GM23338 (cell line): ENCODE measurements at regions not wholly inside any gene's neighbourhood (a gene's known extent, or its start where the extent isn't known, plus 50 kb on each side); places are given as distances from the start of the nearest gene placed in this dataset.

ENCODE experiments used
- ATAC-seq: fragments of 200-7000 bp; cut with Tn5 transposase; 3 replicates; pipeline ENCODE4 v1.9.1; 2020
- DNase-seq: peaks from one replicate; pipeline ENCODE4 v3.0.0-alpha.2; 2015; ENCODE audit warnings: low spot score
- H2AFZ ChIP-seq: fragments of 200-600 bp; sonication (generic); 2 replicates; pipeline ENCODE4 v1.8.0; 2016; ENCODE audit warnings: antibody characterized with exemption, mild to moderate bottlenecking, moderate library complexity
- H3F3A ChIP-seq: fragments of 200-600 bp; sonication (generic); replicated peaks from 2 replicates; pipeline ENCODE4 v1.8.0; 2017; ENCODE audit warnings: antibody characterized with exemption, mixed run types, low read depth
- H3K27ac ChIP-seq: fragments of 200-600 bp; sonication (generic); 2 replicates; pipeline ENCODE4 v1.6.1; 2016; ENCODE audit warnings: low read depth
- H3K27me3 ChIP-seq: fragments of 200-600 bp; sonication (generic); 2 replicates; pipeline ENCODE4 v1.8.0; 2016; ENCODE audit warnings: mild to moderate bottlenecking, mixed run types, moderate library complexity; ENCODE audit not compliant: insufficient read depth
- H3K36me3 ChIP-seq: fragments of 200-600 bp; sonication (generic); 2 replicates; pipeline ENCODE4 v1.8.0; 2016; ENCODE audit warnings: mild to moderate bottlenecking; ENCODE audit not compliant: insufficient read depth
- H3K4me1 ChIP-seq: fragments of 200-600 bp; sonication (generic); 2 replicates; pipeline ENCODE4 v1.8.0; 2016; ENCODE audit warnings: mild to moderate bottlenecking, moderate library complexity; ENCODE audit not compliant: insufficient read depth
- H3K4me2 ChIP-seq: fragments of 200-600 bp; sonication (generic); 2 replicates; pipeline ENCODE4 v1.7.1; 2017; ENCODE audit warnings: mixed run types
- H3K4me3 ChIP-seq: fragments of 200-600 bp; sonication (generic); 2 replicates; pipeline ENCODE4 v1.6.1; 2016; ENCODE audit warnings: mixed run types
- H3K79me2 ChIP-seq: fragments of 200-600 bp; sonication (generic); replicated peaks from 2 replicates; pipeline ENCODE4 v1.8.0; 2017; ENCODE audit warnings: mild to moderate bottlenecking; ENCODE audit not compliant: insufficient read depth
- H3K9me2 ChIP-seq: fragments of 200-600 bp; sonication (generic); 2 replicates; pipeline ENCODE4 v1.8.0; 2017; ENCODE audit not compliant: insufficient read depth
- H4K20me1 ChIP-seq: fragments of 200-600 bp; sonication (generic); replicated peaks from 2 replicates; pipeline ENCODE4 v1.8.0; 2017; ENCODE audit warnings: mild to moderate bottlenecking; ENCODE audit not compliant: insufficient read depth
- H3K27ac Mint-ChIP-seq: 2 replicates; pipeline ENCODE4 v1.8.0; 2020; ENCODE audit warnings: inconsistent platforms, mild to moderate bottlenecking, moderate library complexity, mixed read lengths
- H3K27me3 Mint-ChIP-seq: 3 replicates; pipeline ENCODE4 v1.8.0; 2022; ENCODE audit warnings: low read depth, mild to moderate bottlenecking, moderate library complexity, mixed read lengths, inconsistent platforms; ENCODE audit not compliant: insufficient read depth, poor library complexity
- H3K36me3 Mint-ChIP-seq: 3 replicates; pipeline ENCODE4 v1.8.0; 2021; ENCODE audit warnings: low read depth, mild to moderate bottlenecking, inconsistent platforms, moderate library complexity, mixed read lengths
- H3K4me1 Mint-ChIP-seq: 3 replicates; pipeline ENCODE4 v1.8.0; 2020; ENCODE audit warnings: mild to moderate bottlenecking, inconsistent platforms, mixed read lengths
- H3K4me3 Mint-ChIP-seq: 3 replicates; pipeline ENCODE4 v1.8.0; 2021; ENCODE audit warnings: moderate library complexity, mild to moderate bottlenecking, inconsistent platforms, mixed read lengths
- H3K9me3 Mint-ChIP-seq: 3 replicates; pipeline ENCODE4 v1.8.0; 2020; ENCODE audit warnings: moderate library complexity, mild to moderate bottlenecking, inconsistent platforms, mixed read lengths
- CREB1 ChIP-seq: fragments of 250-450 bp; sonication (Bioruptor Pico); IDR thresholded peaks from 2 replicates; pipeline ENCODE4 v1.5.0; 2020; ENCODE audit warnings: low read depth, mild to moderate bottlenecking, moderate library complexity
- CTCF ChIP-seq, 2 experiments: fragments of 200-600 bp in 1 of 2; sonication (generic) in 1 of 2; conservative IDR thresholded peaks; 2 replicates each; pipeline versions ENCODE4 v1.5.1 to v1.6.1; 2016 to 2017; ENCODE audit warnings: antibody characterized with exemption in 2 of 2, low read depth in 2 of 2, mild to moderate bottlenecking in 2 of 2, moderate library complexity in 1 of 2
- ETS1 ChIP-seq: IDR thresholded peaks from 2 replicates; pipeline ENCODE4 v1.6.1; 2016; ENCODE audit warnings: antibody characterized with exemption
- EZH2 ChIP-seq: fragments of 200-600 bp; sonication (generic); IDR thresholded peaks from one replicate; pipeline ENCODE4 v1.8.0; 2017; ENCODE audit warnings: antibody characterized with exemption, mild to moderate bottlenecking, low read depth; ENCODE audit not compliant: unreplicated experiment
- EZH2phosphoT487 ChIP-seq: fragments of 200-600 bp; sonication (generic); IDR thresholded peaks from one replicate; pipeline ENCODE4 v1.8.1; 2018; ENCODE audit warnings: antibody characterized with exemption; ENCODE audit not compliant: unreplicated experiment
- JUNB ChIP-seq: IDR thresholded peaks from one replicate; pipeline ENCODE4 v1.6.1; 2016; ENCODE audit warnings: antibody characterized with exemption; ENCODE audit not compliant: unreplicated experiment
- NANOG ChIP-seq: IDR thresholded peaks from 2 replicates; pipeline ENCODE4 v1.6.1; 2016; ENCODE audit warnings: antibody characterized with exemption, borderline replicate concordance
- POLR2AphosphoS5 ChIP-seq: IDR thresholded peaks from 2 replicates; pipeline ENCODE4 v1.6.1; 2016; ENCODE audit warnings: antibody characterized with exemption, low read depth
- STAT1 ChIP-seq: IDR thresholded peaks from one replicate; pipeline ENCODE4 v1.6.1; 2016; ENCODE audit warnings: antibody characterized with exemption; ENCODE audit not compliant: unreplicated experiment
- ZNF114 ChIP-seq: fragments of 250-450 bp; sonication (Bioruptor Pico); IDR thresholded peaks from 2 replicates; pipeline ENCODE4 v1.5.0; 2020; ENCODE audit warnings: mild to moderate bottlenecking, moderate library complexity
- ZNF331 ChIP-seq: fragments of 250-450 bp; sonication (Bioruptor Pico); IDR thresholded peaks from 2 replicates; pipeline ENCODE4 v1.5.0; 2020; ENCODE audit warnings: low read depth, mild to moderate bottlenecking, moderate library complexity
- TF ChIP-seq, protein P1 (sequence below): fragments of 250-450 bp; sonication (Bioruptor Pico); IDR thresholded peaks from 2 replicates; pipeline ENCODE4 v1.5.0; 2020; ENCODE audit warnings: mild to moderate bottlenecking, moderate library complexity
- TF ChIP-seq, protein P2 (sequence below): IDR thresholded peaks from one replicate; pipeline ENCODE4 v1.6.1; 2018; ENCODE audit warnings: antibody characterized with exemption; ENCODE audit not compliant: unreplicated experiment

GRCh38 chr4:24010573-24010972 is 120.7 kb upstream of the PPARGC1A start:
- no peak overlapping the region for H3K27ac Mint-ChIP-seq
- no peaks in the 10 kb centered on the region for H3K9me2 ChIP-seq
- TF ChIP-seq ETS1: no peak
- TF ChIP-seq POLR2AphosphoS5: no peak
- no peak for TF ChIP-seq JUNB
- TF ChIP-seq NANOG: no peak
- TF ChIP-seq, protein P1, sequence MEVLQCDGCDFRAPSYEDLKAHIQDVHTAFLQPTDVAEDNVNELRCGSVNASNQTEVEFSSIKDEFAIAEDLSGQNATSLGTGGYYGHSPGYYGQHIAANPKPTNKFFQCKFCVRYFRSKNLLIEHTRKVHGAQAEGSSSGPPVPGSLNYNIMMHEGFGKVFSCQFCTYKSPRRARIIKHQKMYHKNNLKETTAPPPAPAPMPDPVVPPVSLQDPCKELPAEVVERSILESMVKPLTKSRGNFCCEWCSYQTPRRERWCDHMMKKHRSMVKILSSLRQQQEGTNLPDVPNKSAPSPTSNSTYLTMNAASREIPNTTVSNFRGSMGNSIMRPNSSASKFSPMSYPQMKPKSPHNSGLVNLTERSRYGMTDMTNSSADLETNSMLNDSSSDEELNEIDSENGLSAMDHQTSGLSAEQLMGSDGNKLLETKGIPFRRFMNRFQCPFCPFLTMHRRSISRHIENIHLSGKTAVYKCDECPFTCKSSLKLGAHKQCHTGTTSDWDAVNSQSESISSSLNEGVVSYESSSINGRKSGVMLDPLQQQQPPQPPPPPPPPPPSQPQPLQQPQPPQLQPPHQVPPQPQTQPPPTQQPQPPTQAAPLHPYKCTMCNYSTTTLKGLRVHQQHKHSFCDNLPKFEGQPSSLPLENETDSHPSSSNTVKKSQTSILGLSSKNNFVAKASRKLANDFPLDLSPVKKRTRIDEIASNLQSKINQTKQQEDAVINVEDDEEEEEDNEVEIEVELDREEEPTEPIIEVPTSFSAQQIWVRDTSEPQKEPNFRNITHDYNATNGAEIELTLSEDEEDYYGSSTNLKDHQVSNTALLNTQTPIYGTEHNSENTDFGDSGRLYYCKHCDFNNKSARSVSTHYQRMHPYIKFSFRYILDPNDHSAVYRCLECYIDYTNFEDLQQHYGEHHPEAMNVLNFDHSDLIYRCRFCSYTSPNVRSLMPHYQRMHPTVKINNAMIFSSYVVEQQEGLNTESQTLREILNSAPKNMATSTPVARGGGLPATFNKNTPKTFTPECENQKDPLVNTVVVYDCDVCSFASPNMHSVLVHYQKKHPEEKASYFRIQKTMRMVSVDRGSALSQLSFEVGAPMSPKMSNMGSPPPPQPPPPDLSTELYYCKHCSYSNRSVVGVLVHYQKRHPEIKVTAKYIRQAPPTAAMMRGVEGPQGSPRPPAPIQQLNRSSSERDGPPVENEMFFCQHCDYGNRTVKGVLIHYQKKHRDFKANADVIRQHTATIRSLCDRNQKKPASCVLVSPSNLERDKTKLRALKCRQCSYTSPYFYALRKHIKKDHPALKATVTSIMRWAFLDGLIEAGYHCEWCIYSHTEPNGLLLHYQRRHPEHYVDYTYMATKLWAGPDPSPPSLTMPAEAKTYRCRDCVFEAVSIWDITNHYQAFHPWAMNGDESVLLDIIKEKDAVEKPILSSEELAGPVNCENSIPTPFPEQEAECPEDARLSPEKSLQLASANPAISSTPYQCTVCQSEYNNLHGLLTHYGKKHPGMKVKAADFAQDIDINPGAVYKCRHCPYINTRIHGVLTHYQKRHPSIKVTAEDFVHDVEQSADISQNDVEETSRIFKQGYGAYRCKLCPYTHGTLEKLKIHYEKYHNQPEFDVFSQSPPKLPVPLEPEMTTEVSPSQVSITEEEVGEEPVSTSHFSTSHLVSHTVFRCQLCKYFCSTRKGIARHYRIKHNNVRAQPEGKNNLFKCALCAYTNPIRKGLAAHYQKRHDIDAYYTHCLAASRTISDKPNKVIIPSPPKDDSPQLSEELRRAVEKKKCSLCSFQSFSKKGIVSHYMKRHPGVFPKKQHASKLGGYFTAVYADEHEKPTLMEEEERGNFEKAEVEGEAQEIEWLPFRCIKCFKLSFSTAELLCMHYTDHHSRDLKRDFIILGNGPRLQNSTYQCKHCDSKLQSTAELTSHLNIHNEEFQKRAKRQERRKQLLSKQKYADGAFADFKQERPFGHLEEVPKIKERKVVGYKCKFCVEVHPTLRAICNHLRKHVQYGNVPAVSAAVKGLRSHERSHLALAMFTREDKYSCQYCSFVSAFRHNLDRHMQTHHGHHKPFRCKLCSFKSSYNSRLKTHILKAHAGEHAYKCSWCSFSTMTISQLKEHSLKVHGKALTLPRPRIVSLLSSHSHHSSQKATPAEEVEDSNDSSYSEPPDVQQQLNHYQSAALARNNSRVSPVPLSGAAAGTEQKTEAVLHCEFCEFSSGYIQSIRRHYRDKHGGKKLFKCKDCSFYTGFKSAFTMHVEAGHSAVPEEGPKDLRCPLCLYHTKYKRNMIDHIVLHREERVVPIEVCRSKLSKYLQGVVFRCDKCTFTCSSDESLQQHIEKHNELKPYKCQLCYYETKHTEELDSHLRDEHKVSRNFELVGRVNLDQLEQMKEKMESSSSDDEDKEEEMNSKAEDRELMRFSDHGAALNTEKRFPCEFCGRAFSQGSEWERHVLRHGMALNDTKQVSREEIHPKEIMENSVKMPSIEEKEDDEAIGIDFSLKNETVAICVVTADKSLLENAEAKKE: no peak
- no peak for TF ChIP-seq EZH2phosphoT487
- TF ChIP-seq CTCF (conservative IDR thresholded peaks at IDR 0.05; ENCODE audit: low read depth in 2 of 2): no peak
- no peak for TF ChIP-seq ZNF114
- TF ChIP-seq EZH2: no peak
- TF ChIP-seq ZNF331 (CRISPR knock-in tag): no peak
- TF ChIP-seq CREB1 (CRISPR knock-in tag): no peak
- TF ChIP-seq STAT1: no peak
- TF ChIP-seq, protein P2, sequence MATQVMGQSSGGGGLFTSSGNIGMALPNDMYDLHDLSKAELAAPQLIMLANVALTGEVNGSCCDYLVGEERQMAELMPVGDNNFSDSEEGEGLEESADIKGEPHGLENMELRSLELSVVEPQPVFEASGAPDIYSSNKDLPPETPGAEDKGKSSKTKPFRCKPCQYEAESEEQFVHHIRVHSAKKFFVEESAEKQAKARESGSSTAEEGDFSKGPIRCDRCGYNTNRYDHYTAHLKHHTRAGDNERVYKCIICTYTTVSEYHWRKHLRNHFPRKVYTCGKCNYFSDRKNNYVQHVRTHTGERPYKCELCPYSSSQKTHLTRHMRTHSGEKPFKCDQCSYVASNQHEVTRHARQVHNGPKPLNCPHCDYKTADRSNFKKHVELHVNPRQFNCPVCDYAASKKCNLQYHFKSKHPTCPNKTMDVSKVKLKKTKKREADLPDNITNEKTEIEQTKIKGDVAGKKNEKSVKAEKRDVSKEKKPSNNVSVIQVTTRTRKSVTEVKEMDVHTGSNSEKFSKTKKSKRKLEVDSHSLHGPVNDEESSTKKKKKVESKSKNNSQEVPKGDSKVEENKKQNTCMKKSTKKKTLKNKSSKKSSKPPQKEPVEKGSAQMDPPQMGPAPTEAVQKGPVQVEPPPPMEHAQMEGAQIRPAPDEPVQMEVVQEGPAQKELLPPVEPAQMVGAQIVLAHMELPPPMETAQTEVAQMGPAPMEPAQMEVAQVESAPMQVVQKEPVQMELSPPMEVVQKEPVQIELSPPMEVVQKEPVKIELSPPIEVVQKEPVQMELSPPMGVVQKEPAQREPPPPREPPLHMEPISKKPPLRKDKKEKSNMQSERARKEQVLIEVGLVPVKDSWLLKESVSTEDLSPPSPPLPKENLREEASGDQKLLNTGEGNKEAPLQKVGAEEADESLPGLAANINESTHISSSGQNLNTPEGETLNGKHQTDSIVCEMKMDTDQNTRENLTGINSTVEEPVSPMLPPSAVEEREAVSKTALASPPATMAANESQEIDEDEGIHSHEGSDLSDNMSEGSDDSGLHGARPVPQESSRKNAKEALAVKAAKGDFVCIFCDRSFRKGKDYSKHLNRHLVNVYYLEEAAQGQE: no peak
- peaks cover 14% of the 10 kb centered on the region; the same call in 1 of the 2 replicates for H3K4me1 ChIP-seq
- H3K27me3 ChIP-seq: no peaks in the 10 kb centered on the region
- ATAC-seq: no peak
- H3F3A ChIP-seq: no peaks in the 10 kb centered on the region
- H3K4me3 ChIP-seq: no peak overlapping the region
- H3K27me3 Mint-ChIP-seq: no peaks in the 10 kb centered on the region
- no peaks in the 10 kb centered on the region for H3K9me3 Mint-ChIP-seq
- H4K20me1 ChIP-seq: no peaks in the 10 kb centered on the region
- H3K4me3 Mint-ChIP-seq: no peak overlapping the region
- H3K4me2 ChIP-seq: peak overlapping the region; percentile 53
- H3K36me3 ChIP-seq: no peaks in the 10 kb centered on the region
- H3K4me1 Mint-ChIP-seq: peaks cover 23% of the 10 kb centered on the region
- H3K27ac ChIP-seq: no peak overlapping the region
- no peaks in the 10 kb centered on the region for H3K36me3 Mint-ChIP-seq
- no peak overlapping the region for H2AFZ ChIP-seq
- H3K79me2 ChIP-seq: no peaks in the 10 kb centered on the region
- DNase-seq: no peak
